Breast epithelium (tissue), 4 donors: ENCODE measurements at regions not wholly inside any gene's neighbourhood (a gene's known extent, or its start where the extent isn't known, plus 50 kb on each side); places are given as distances from the start of the nearest gene placed in this dataset.
"Not testable (repeated sequence)": the region's sequence is repeated elsewhere in the genome, so short reads cannot be mapped to it uniquely, and the experiment has no call there.

Source experiments
- DNase-seq, 2 donors: peaks; one replicate each; pipeline ENCODE4 v3.0.0-alpha.2; 2019; ENCODE audit warnings: low spot score in 2 of 2
- H3K27ac ChIP-seq, 2 donors: fragments of 200-600 bp; sonication (generic) in 1 of 2; one replicate each; pipeline ENCODE4 v1.5.1; 2016 to 2019; ENCODE audit warnings: mild to moderate bottlenecking in 1 of 2
- H3K27me3 ChIP-seq, 2 donors: fragments of 200-600 bp; sonication (generic) in 1 of 2; one replicate each; pipeline versions ENCODE4 v1.5.1 to v1.6.0; 2017 to 2019; ENCODE audit warnings: control low read depth in 1 of 2, mild to moderate bottlenecking in 1 of 2
- H3K36me3 ChIP-seq: fragments of 200-600 bp; one replicate; pipeline ENCODE4 v1.5.1; 2019
- H3K4me1 ChIP-seq, 2 donors: fragments of 200-600 bp; sonication (generic); one replicate each; pipeline ENCODE4 v1.5.1; 2016 to 2019; ENCODE audit warnings: control low read depth in 1 of 2
- H3K4me3 ChIP-seq, 3 donors: fragments of 200-600 bp; sonication (generic); 1 replicate in 2 of 3; 2 replicates in 1 of 3; pipeline ENCODE4 v1.5.1; 2016 to 2019; ENCODE audit warnings: mild to moderate bottlenecking in 3 of 3, moderate library complexity in 2 of 3
- H3K9me3 ChIP-seq, 2 donors: fragments of 200-600 bp; sonication (generic) in 1 of 2; one replicate each; pipeline ENCODE4 v1.5.1; 2016 to 2019; ENCODE audit warnings: control low read depth in 1 of 2
- POLR2A ChIP-seq: fragments of 450-650 bp; IDR thresholded peaks from one replicate; pipeline ENCODE4 v1.6.1; 2016; ENCODE audit warnings: antibody characterized with exemption, mild to moderate bottlenecking, moderate library complexity
- POLR2AphosphoS5 ChIP-seq, 3 donors: sonication (generic); formaldehyde crosslinking; IDR thresholded peaks; one replicate each; pipeline ENCODE4 v1.6.1; 2017; ENCODE audit warnings: antibody characterized with exemption in 3 of 3
- intact Hi-C: fragments of 100-400 bp; cut with DNase I; formaldehyde crosslinking; loops from one replicate; pipeline ENCODE4 v1.15.1; 2023; ENCODE audit warnings: low total_unique reads
- TF ChIP-seq, protein P1 (sequence below), 3 donors: fragments of 450-650 bp; IDR thresholded peaks; one replicate each; pipeline ENCODE4 v1.5.1; 2016 to 2017; ENCODE audit warnings: antibody characterized with exemption in 3 of 3, mild to moderate bottlenecking in 3 of 3, moderate library complexity in 3 of 3

GRCh38 chr6:15110726-15111354 is 135.0 kb upstream of the JARID2 start:
- H3K9me3 ChIP-seq = peaks cover 4 to 5% of the 10 kb centered on the region in 2 donors
- intact Hi-C loops = no loop called here
- H3K4me1 ChIP-seq = no peaks in the 10 kb centered on the region
- DNase-seq = no peak
- no peaks in the 10 kb centered on the region for H3K27me3 ChIP-seq
- no peak overlapping the region for H3K4me3 ChIP-seq
- no peak overlapping the region for H3K27ac ChIP-seq
- no peaks in the 10 kb centered on the region for H3K36me3 ChIP-seq
- no peak for TF ChIP-seq POLR2AphosphoS5 (IDR thresholded peaks at IDR 0.05)
- TF ChIP-seq, protein P1, sequence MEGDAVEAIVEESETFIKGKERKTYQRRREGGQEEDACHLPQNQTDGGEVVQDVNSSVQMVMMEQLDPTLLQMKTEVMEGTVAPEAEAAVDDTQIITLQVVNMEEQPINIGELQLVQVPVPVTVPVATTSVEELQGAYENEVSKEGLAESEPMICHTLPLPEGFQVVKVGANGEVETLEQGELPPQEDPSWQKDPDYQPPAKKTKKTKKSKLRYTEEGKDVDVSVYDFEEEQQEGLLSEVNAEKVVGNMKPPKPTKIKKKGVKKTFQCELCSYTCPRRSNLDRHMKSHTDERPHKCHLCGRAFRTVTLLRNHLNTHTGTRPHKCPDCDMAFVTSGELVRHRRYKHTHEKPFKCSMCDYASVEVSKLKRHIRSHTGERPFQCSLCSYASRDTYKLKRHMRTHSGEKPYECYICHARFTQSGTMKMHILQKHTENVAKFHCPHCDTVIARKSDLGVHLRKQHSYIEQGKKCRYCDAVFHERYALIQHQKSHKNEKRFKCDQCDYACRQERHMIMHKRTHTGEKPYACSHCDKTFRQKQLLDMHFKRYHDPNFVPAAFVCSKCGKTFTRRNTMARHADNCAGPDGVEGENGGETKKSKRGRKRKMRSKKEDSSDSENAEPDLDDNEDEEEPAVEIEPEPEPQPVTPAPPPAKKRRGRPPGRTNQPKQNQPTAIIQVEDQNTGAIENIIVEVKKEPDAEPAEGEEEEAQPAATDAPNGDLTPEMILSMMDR (IDR thresholded peaks at IDR 0.05) = no peak
- TF ChIP-seq POLR2A = no peak

DNA sequence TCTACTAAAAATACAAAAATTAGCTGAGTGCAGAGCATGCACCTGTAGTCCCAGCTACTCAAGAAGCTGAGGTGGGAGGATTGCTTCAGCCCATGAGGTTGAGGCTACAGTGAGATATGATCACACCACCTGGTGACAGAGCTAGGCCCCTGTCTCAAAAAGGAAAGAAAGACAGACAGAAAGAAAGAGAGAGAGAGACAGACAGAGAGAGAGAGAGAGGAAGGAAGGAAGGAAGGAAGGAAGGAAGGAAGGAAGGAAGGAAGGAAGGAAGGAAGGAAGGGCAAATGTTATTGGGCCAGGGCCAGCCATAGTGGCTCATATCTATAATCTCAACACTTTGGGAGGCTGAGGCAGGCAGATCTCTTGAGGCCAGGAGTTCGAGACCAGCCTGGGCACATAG is 134.3 kb upstream of the JARID2 start:
- intact Hi-C loops, H3K27me3 ChIP-seq, H3K9me3 ChIP-seq, H3K36me3 ChIP-seq, H3K4me1 ChIP-seq, H3K27ac ChIP-seq, H3K4me3 ChIP-seq, DNase-seq: not testable (repeated sequence)

DNA sequence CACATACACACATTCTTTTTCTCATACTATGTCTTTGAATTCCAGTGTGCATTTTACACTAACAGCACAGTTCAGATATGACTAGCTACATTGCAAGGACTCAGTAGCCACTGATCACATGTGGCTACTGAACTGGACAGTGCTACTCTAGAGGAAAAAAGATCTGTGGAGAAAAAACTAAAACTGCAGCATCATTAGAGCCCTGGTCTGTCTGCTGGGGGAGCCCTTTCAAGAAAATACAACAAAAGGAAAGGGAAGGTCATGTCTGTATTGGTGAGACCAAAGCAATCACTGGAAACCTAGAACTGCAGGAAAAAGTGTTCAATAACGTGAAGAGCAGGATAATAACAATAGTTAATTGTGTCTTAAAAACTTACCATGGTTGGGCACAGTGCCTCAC is 132.3 kb upstream of the JARID2 start:
- H3K36me3 ChIP-seq = no peaks in the 10 kb centered on the region
- no peak for DNase-seq
- H3K27me3 ChIP-seq = no peaks in the 10 kb centered on the region
- TF ChIP-seq POLR2AphosphoS5 (IDR thresholded peaks at IDR 0.05) (no peak), POLR2A (no peak)
- TF ChIP-seq, protein P1 (IDR thresholded peaks at IDR 0.05) = no peak
- no peaks in the 10 kb centered on the region for H3K9me3 ChIP-seq
- no peak overlapping the region for H3K27ac ChIP-seq
- H3K4me3 ChIP-seq = no peak overlapping the region
- no peaks in the 10 kb centered on the region for H3K4me1 ChIP-seq
- intact Hi-C loops = no loop called here

GRCh38 chr6:15114061-15114460 is 131.8 kb upstream of the JARID2 start:
- no peaks in the 10 kb centered on the region for H3K4me1 ChIP-seq
- H3K9me3 ChIP-seq = no peaks in the 10 kb centered on the region
- TF ChIP-seq, protein P1 (IDR thresholded peaks at IDR 0.05) = no peak
- TF ChIP-seq POLR2AphosphoS5 (IDR thresholded peaks at IDR 0.05) (no peak), POLR2A (no peak)
- no peaks in the 10 kb centered on the region for H3K36me3 ChIP-seq
- intact Hi-C loops = no loop called here
- no peak for DNase-seq
- H3K27ac ChIP-seq = no peak overlapping the region
- no peak overlapping the region for H3K4me3 ChIP-seq
- H3K27me3 ChIP-seq = no peaks in the 10 kb centered on the region

DNA sequence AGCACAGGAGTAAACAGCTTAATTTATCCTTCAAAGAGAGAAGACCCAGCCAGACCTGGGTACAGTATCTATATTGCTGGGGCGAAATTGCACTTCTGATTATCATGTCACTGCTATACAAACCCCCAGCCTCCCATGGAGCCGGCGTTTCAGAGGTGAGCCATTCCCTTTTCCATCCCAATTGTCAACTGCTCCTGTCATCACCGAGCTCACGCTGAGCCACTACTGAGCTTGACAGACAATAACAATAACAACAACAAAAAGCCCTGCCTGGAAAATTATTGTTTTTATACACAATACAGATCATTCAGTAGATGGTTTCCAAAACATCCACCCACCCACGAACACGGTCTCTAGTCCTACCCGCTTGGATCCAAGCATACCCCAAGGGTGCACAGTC is 129.0 kb upstream of the JARID2 start:
- DNase-seq = no peak
- H3K4me3 ChIP-seq = no peak overlapping the region
- no peaks in the 10 kb centered on the region for H3K9me3 ChIP-seq
- no peaks in the 10 kb centered on the region for H3K4me1 ChIP-seq
- no peaks in the 10 kb centered on the region for H3K27me3 ChIP-seq
- no peak overlapping the region for H3K27ac ChIP-seq
- no peak for TF ChIP-seq POLR2AphosphoS5 (IDR thresholded peaks at IDR 0.05)
- TF ChIP-seq, protein P1 (IDR thresholded peaks at IDR 0.05) = no peak
- TF ChIP-seq POLR2A = no peak
- intact Hi-C loops = no loop called here
- no peaks in the 10 kb centered on the region for H3K36me3 ChIP-seq

DNA sequence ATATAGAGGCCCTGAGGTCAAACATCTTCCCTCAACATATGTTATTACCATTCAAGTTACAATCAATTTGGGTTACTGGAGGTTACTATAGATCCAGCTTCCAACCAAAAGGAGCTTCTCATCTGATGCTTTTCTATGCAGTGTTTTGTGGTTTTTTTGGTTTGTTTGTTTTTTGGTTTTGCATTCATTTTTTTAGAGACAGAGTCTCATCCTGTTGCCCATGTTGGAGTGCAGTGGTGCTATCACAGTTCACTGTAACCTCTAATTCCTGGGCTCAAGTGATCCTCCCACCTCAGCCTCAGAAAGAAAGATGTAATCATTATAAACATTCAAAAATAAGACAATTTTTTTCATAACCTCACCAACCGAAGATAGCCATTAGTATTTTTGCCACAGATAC is 124.4 kb upstream of the JARID2 start:
- H3K4me1 ChIP-seq = no peaks in the 10 kb centered on the region
- intact Hi-C loops = no loop called here
- no peaks in the 10 kb centered on the region for H3K36me3 ChIP-seq
- no peak overlapping the region for H3K4me3 ChIP-seq
- no peaks in the 10 kb centered on the region for H3K27me3 ChIP-seq
- H3K27ac ChIP-seq = no peak overlapping the region
- no peaks in the 10 kb centered on the region for H3K9me3 ChIP-seq
- TF ChIP-seq, protein P1 (IDR thresholded peaks at IDR 0.05) = no peak
- no peak for DNase-seq
